Right lobe of liver (tissue), 4 donors: ENCODE measurements at regions not wholly inside any gene's neighbourhood (a gene's known extent, or its start where the extent isn't known, plus 50 kb on each side); places are given as distances from the start of the nearest gene placed in this dataset.
"Not testable (repeated sequence)": the region's sequence is repeated elsewhere in the genome, so short reads cannot be mapped to it uniquely, and the experiment has no call there.

Source experiments
- POLR2A ChIP-seq: fragments of 450-650 bp; IDR thresholded peaks from one replicate; pipeline ENCODE4 v1.6.1; 2017; ENCODE audit warnings: antibody characterized with exemption, mild to moderate bottlenecking
- TF ChIP-seq, protein P1 (sequence below), 4 donors: fragments of 200-600 bp in 3 of 4; fragments of 450-650 bp in 1 of 4; IDR thresholded peaks; one replicate each; pipeline versions ENCODE4 v1.5.1 to v1.8.0; 2016 to 2022; ENCODE audit warnings: antibody characterized with exemption in 4 of 4, mild to moderate bottlenecking in 2 of 4
- donor health status: DM: no; HTN: no; CAD: no.
- donor health status: DM: no; HTN: no; CAD: no.
- donor health status: DM: no; HTN: yes; CAD: no.

- not testable (repeated sequence) for TF ChIP-seq POLR2A
- TF ChIP-seq, protein P1, sequence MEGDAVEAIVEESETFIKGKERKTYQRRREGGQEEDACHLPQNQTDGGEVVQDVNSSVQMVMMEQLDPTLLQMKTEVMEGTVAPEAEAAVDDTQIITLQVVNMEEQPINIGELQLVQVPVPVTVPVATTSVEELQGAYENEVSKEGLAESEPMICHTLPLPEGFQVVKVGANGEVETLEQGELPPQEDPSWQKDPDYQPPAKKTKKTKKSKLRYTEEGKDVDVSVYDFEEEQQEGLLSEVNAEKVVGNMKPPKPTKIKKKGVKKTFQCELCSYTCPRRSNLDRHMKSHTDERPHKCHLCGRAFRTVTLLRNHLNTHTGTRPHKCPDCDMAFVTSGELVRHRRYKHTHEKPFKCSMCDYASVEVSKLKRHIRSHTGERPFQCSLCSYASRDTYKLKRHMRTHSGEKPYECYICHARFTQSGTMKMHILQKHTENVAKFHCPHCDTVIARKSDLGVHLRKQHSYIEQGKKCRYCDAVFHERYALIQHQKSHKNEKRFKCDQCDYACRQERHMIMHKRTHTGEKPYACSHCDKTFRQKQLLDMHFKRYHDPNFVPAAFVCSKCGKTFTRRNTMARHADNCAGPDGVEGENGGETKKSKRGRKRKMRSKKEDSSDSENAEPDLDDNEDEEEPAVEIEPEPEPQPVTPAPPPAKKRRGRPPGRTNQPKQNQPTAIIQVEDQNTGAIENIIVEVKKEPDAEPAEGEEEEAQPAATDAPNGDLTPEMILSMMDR (IDR thresholded peaks at IDR 0.05) = not testable (repeated sequence)
Measured at GRCh38 chr7:124618051-124618450, 147.5 kb downstream of the GPR37 start.
